ENCODE measurements at regions not wholly inside any gene's neighbourhood (a gene's known extent, or its start where the extent isn't known, plus 50 kb on each side); places are given as distances from the start of the nearest gene placed in this dataset.

DNA sequence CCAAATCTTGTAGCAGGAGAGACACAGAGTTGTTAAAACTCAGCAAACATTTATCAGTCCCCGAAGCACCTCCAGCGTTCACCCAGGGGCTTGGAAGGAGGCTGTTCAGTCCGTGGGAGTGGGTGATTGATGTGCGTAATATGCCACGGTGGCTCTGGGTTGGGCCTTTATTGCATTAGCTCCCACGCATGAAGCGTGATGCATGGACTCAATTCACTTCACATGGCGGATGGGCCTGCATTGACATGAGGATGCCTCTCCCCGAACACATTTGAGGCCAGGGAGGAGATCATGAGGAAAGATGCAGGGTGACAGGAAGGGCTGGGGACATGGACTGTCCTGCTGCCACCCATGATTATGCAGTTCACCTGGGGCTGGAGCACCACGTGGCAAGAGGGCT lies 126.5 kb downstream of the FAM43A start:
- no peak for TF ChIP-seq POLR2AphosphoS5 (IDR thresholded peaks at IDR 0.05; ENCODE audit: low read depth, low read length)
- no peak for TF ChIP-seq ZFP82 (CRISPR knock-in tag; IDR thresholded peaks at IDR 0.05; ENCODE audit: borderline replicate concordance)
- no peak for TF ChIP-seq NFATC3 (CRISPR knock-in tag; IDR thresholded peaks at IDR 0.05)
- TF ChIP-seq, protein P1, sequence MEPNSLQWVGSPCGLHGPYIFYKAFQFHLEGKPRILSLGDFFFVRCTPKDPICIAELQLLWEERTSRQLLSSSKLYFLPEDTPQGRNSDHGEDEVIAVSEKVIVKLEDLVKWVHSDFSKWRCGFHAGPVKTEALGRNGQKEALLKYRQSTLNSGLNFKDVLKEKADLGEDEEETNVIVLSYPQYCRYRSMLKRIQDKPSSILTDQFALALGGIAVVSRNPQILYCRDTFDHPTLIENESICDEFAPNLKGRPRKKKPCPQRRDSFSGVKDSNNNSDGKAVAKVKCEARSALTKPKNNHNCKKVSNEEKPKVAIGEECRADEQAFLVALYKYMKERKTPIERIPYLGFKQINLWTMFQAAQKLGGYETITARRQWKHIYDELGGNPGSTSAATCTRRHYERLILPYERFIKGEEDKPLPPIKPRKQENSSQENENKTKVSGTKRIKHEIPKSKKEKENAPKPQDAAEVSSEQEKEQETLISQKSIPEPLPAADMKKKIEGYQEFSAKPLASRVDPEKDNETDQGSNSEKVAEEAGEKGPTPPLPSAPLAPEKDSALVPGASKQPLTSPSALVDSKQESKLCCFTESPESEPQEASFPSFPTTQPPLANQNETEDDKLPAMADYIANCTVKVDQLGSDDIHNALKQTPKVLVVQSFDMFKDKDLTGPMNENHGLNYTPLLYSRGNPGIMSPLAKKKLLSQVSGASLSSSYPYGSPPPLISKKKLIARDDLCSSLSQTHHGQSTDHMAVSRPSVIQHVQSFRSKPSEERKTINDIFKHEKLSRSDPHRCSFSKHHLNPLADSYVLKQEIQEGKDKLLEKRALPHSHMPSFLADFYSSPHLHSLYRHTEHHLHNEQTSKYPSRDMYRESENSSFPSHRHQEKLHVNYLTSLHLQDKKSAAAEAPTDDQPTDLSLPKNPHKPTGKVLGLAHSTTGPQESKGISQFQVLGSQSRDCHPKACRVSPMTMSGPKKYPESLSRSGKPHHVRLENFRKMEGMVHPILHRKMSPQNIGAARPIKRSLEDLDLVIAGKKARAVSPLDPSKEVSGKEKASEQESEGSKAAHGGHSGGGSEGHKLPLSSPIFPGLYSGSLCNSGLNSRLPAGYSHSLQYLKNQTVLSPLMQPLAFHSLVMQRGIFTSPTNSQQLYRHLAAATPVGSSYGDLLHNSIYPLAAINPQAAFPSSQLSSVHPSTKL (CRISPR knock-in tag; IDR thresholded peaks at IDR 0.05) = no peak
- TF ChIP-seq ZFP37 (CRISPR knock-in tag; IDR thresholded peaks at IDR 0.05; ENCODE audit: borderline replicate concordance) = no peak
- TF ChIP-seq MYC (CRISPR knock-in tag; IDR thresholded peaks at IDR 0.05; ENCODE audit: borderline replicate concordance) = no peak
- TF ChIP-seq, protein P2, sequence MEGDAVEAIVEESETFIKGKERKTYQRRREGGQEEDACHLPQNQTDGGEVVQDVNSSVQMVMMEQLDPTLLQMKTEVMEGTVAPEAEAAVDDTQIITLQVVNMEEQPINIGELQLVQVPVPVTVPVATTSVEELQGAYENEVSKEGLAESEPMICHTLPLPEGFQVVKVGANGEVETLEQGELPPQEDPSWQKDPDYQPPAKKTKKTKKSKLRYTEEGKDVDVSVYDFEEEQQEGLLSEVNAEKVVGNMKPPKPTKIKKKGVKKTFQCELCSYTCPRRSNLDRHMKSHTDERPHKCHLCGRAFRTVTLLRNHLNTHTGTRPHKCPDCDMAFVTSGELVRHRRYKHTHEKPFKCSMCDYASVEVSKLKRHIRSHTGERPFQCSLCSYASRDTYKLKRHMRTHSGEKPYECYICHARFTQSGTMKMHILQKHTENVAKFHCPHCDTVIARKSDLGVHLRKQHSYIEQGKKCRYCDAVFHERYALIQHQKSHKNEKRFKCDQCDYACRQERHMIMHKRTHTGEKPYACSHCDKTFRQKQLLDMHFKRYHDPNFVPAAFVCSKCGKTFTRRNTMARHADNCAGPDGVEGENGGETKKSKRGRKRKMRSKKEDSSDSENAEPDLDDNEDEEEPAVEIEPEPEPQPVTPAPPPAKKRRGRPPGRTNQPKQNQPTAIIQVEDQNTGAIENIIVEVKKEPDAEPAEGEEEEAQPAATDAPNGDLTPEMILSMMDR (CRISPR knock-in tag; IDR thresholded peaks at IDR 0.05) = no peak
- TF ChIP-seq ZNF335 (CRISPR knock-in tag; IDR thresholded peaks at IDR 0.05) = no peak
- TF ChIP-seq, protein P3, sequence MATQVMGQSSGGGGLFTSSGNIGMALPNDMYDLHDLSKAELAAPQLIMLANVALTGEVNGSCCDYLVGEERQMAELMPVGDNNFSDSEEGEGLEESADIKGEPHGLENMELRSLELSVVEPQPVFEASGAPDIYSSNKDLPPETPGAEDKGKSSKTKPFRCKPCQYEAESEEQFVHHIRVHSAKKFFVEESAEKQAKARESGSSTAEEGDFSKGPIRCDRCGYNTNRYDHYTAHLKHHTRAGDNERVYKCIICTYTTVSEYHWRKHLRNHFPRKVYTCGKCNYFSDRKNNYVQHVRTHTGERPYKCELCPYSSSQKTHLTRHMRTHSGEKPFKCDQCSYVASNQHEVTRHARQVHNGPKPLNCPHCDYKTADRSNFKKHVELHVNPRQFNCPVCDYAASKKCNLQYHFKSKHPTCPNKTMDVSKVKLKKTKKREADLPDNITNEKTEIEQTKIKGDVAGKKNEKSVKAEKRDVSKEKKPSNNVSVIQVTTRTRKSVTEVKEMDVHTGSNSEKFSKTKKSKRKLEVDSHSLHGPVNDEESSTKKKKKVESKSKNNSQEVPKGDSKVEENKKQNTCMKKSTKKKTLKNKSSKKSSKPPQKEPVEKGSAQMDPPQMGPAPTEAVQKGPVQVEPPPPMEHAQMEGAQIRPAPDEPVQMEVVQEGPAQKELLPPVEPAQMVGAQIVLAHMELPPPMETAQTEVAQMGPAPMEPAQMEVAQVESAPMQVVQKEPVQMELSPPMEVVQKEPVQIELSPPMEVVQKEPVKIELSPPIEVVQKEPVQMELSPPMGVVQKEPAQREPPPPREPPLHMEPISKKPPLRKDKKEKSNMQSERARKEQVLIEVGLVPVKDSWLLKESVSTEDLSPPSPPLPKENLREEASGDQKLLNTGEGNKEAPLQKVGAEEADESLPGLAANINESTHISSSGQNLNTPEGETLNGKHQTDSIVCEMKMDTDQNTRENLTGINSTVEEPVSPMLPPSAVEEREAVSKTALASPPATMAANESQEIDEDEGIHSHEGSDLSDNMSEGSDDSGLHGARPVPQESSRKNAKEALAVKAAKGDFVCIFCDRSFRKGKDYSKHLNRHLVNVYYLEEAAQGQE (IDR thresholded peaks at IDR 0.05; ENCODE audit: borderline replicate concordance in 1 of 2, low read depth in 1 of 2, low read length in 2 of 2) = no peak
- TF ChIP-seq RFX5 (IDR thresholded peaks at IDR 0.05; ENCODE audit: low read depth, low read length) = no peak
- TF ChIP-seq ZNF317 (CRISPR knock-in tag; IDR thresholded peaks at IDR 0.05) = no peak
- no peak for TF ChIP-seq ZMAT3 (CRISPR knock-in tag; conservative IDR thresholded peaks at IDR 0.05)
- TF ChIP-seq PCBP1 (IDR thresholded peaks at IDR 0.05; ENCODE audit: borderline replicate concordance, low read depth, low read length) = no peak
- TF ChIP-seq KDM5B (CRISPR knock-in tag; IDR thresholded peaks at IDR 0.05; ENCODE audit: borderline replicate concordance) = no peak
